Activated CD8-positive, alpha-beta memory T cell treated with anti-CD3 and anti-CD28 coated beads for 24 hours (primary cell): ENCODE measurements at regions not wholly inside any gene's neighbourhood (a gene's known extent, or its start where the extent isn't known, plus 50 kb on each side); places are given as distances from the start of the nearest gene placed in this dataset.
"Not testable (repeated sequence)": the region's sequence is repeated elsewhere in the genome, so short reads cannot be mapped to it uniquely, and the experiment has no call there.

Source experiments
- DNase-seq: peaks from one replicate; pipeline ENCODE4 v3.0.0-alpha.2; 2020

DNA sequence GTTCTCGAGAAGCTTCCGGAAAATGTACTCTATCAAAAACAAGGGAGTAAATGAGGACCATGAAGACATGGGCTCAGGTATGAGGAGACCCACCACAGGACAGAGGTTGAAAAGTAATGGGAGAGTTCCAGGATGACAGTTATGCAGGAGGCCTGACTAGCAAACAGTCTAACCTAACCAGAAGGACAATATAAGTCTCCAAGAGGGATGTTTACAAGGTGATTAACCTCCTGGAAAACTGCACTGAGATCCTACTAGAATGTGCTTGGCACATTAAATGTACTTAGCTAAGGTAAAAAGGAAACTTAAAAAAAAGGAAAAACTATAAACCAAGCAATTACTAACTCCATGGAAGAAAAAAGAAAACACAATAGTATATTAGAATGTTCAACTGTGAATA is 258.3 kb downstream of the KLF5 start:
- DNase-seq, result no peak

DNA sequence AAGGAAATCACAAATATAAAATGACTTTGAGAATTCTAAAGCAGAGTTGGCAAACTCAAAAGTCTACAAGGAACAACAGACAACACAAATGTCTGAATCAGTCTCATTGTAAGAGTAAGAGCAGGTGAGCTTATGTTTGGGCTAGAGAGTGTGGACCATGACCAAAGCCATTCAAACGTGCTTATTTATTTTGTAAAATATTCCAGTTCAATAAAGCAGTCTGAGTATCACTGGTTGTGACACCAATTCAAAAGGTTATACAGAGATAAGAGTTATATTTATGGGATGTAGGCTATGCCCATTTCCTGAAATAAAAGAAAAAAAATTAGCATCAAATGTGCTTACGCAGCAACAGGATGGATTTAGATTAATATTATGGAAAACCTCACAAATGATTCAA is 251.6 kb downstream of the KLF5 start:
- DNase-seq, result no peak

DNA sequence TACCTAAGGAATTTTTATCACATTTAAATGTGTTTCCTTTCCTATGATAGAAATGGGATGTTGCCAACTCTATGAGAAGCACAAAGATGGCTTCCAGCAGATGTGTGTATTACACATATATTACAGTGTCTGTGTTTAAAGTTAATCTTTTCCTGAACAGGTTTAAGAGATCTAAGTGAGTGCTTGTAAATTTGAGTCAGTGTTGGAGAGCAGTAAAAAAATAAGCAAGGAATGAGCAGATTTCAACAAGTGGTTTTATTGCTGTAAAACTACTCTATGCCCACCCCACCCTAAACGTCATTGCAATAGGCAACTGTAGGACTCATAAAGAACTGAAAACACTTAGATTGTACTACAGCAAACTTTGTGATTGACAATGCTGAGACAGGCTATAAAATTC is 248.7 kb downstream of the KLF5 start:
- DNase-seq, result no peak

DNA sequence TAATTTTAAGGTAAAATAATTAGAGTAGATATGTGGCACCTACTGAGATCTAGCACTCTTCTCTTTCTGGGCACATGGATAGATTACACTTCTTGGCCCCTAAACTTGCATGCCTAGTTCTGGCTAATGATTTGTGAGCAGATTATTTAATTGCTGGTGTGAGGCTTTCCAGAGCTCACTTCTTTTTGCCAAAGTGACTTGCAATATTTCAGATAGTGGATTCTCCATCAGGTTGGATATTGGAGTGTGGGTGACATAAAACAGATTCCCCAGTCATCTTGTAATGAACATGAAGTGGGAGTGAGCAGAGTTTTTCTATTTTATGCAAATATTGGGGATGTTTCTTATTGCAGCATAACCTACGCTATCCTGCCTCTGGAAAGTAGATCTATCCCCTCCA is 247.9 kb downstream of the KLF5 start:
- DNase-seq, result no peak

DNA sequence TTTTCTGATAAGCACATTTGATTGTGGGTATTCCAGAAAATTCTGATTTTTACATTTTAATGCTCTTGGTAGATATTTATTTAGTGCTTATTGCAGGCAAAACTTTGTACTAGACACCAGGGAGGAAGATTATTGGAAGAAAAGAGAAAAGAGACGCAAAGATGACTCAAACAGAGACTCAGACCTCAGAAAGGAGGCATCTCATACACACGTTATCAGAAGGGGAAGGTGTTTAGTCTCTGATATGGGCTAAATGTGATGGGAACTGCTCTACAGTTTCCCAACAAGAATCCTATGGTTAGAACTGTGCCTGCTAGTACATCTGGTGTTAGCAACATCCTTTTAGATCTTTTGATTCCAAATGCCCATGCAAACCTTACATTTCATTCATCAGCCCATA is 245.6 kb downstream of the KLF5 start:
- no peak for DNase-seq

DNA sequence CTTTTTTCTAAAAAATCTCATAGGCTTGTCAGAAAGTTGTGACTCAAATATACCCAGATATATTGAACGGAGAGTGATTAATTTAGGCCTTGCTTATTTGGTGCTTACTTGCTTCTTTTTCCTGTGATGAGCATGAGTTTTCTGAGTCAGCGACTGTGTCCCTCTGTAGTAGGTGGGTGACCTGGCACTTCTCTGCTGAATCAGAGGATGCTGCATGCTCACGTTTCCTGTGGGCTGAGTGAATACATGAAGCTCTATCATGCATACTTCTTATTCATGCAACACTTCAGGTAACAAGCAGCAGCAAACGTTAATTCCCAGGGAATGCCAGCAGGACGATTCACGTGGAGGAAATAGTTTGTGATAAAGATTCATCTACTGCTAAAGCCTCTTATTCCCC is 245.0 kb downstream of the KLF5 start:
- DNase-seq, result no peak

DNA sequence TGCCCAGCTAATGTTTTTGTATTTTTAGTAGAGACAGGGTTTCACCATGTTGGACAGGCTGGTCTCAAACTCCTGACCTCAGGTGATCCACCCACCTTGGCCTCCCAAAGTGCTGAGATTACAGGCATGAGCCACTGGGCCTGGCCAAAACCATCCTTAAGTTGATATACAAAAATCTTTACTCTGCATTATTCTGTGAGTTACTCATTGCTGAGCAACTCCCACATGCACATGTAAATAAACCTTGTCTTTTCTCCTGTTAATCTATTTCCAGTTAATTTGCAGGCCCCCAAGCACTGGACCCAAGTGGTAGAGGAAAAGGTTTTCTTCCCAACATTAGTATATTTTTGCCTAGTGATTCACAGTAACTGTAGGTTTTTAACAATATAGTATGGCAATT is 242.8 kb downstream of the KLF5 start:
- not testable (repeated sequence) for DNase-seq

DNA sequence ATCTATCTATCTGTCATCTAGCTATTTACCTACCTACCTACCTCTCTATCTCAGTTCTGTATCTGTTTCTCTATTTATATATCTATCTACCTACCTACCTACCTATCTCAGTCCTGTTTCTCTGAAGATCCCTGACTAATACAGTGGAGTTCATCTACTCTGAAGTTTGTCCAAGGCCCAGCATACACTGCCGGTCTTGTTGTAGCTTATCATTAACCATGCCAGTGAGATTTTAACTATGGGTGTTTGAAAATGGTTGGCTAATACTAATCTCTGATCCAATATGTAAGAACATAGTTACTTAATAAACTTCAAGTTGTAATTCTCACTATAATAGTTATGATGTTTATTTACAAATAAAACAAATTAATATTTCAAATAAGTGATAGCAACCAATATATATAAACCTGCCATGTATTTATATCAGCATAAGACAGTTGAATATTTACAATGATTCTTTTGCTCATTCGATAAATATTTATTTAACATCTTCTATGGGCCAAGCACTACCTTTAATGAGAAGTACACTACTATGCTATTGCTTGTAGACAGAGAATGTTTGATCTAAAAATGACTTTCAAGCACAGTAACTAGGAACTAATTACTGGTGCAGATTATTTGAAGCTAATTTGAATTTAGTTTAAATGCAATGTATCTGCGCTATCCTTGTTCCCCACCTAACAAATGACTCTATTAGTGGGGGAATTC is 242.1 kb downstream of the KLF5 start:
- no peak for DNase-seq

DNA sequence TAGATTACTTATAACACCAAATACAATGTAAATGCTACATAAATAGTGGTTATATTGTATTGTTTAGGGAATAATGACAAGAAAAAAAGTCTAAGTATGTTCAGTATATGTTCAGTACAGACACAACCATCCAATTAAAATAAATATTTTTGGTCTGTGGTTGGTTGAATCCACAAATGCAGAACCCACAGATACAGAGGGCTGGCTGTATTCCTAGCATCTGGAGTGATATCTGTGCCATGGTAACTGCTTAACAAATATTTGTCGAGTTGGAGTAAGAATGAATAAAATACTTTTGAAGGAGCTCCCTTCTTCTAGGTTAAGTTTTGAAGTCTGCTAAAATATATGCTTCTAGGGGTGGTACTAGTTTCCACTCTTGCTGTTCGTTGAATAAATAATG is 241.0 kb downstream of the KLF5 start:
- DNase-seq, result no peak

DNA sequence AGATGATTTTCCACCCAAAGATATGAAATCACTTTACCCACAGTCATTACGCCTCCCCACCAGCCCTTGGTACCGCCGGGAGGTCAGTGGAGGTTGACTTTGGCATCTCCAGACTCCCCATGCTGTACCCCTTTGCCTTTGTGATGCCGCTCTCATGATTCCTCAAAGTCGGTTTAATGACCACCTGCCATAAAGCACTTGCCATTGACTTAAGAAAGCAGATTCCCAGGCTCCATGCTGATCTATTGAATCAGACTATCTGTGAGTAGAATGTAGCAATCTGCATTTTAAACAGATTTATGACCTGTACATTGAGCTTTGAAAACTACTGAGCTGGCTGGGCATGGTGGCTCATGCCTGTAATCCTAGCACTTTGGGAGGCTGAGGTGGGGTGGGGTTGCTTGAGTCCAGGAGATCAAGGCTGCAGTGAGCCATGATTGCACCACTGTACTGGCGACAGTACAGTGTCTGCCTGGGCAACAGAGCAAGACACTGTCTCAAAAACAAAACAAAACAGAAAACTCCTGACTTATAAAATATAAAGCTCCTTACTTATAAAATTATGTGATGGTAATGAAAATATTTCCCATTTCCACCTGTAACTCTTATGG is 235.2 kb downstream of the KLF5 start:
- DNase-seq, result no peak

DNA sequence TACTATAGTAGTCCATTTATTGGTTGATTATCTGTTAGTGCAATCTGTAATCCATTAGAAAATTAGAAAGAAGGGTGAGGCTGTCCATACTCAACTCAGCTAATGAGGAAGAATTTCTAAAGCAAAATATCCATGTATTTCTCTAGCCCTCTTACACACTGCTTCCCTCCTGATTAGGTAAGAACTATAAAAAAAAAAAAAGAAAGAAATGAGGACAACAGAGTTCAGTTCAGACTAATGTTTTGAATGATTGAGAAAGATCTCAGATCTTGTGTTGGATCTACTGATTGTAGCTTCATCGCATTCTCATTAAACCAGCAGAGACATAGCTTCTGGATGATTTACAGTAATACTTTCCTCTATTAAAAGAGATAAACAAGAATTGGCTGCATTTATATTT is 233.3 kb downstream of the KLF5 start:
- no peak for DNase-seq

DNA sequence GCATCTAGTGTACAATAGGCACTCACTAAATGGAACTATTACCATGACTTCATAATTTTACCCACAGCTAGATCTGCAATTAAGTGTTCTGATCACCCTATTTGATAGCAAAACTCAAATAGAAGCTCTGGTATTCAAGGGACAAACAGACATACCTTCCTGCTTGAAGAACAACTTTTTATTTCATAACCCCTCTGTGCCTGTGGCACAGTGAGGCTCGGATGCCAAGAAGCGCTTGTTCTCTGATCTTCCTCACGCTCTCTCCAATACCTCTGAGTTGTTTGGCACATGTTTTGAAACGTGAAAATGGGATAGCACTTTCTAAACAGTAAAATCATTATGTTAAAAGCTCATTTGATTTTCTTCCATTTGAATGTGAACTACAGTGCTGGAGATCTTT is 232.0 kb downstream of the KLF5 start:
- no peak for DNase-seq

DNA sequence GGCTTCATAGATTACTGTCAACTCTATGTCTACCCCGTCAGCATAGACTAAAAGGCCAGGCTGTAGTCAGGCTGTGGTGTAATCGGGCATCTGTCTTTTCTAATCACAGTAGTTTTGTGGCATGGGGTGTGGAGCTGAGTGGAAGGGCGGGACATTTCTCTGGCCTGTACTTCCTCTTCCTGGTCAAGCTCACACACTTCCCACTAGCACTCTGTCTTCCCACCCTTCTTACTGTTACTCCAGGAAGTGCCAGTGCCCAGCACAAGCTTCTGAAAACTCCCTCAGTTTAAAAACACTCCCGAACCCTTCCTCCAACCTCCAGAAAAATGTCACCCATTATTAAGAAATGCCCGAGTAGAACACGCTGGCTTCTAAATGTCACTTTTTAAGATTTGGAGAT is 229.8 kb downstream of the KLF5 start:
- DNase-seq, result no peak

DNA sequence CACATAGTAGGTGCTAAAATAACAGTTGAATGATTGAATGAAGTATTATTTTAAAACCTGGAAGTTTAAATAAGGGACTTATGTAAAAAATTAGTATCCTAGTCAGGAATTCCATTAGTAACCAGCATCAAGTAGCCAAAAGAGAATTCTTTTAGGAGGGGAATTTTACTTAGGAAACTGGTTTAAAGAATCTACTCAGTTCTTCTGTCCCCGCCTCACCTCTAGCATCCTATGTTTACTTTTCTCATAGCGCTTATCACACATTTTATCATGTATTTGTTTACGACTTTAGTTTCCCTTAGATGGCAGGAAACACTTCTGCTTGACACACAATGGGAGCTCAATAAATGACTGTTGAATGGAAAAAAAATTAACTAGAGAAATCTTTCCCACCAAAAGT is 229.0 kb downstream of the KLF5 start:
- DNase-seq, result no peak

DNA sequence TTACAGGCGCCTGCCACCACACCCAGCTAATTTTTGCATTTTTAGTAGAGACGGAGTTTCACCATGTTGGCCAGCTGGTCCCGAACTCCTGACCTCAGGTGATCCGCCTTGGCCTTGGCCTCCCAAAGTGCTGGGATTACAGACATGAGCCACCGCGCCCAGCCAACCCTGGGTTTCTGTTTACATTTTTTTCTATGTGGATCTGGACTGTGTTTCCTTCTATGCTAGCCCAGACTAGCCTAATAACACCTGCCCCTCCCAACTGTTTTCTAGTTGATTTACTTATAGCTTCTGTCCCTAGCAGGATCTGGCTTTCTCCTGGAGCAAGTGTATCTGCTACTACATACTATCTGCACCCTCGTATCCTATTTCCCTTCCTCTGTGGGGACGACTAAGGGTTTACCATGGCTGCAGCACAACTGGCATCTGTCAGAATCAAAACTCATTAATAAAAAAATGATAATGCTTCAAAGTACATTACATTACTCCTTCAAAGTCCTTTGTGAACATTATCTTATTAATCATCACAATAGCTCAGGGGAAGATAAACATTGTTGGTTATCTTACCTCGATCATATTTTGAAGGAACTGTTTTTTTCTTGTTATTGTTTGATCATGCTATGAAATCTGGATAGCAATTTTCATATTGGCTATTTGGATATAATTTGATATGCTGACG is 228.3 kb downstream of the KLF5 start:
- DNase-seq, result no peak

DNA sequence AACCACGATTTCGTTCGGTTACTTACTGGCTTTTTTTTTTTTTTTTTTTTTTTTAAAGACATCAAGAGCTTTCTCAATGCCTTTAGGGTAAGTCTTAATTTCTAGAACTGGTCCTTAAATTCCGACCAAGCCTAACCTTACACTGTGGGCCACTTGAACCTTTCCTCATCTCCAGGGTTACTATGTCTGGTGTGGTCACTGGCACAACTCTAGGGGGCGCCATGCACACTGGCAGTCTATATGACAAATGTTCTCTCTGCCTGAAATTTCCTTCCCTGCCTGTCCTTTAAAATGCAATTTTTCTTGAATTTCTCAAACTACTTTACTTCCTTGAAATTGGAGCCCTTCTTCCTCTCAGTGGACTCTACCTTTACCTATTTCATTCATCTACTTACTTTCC is 227.4 kb downstream of the KLF5 start:
- DNase-seq, result no peak

DNA sequence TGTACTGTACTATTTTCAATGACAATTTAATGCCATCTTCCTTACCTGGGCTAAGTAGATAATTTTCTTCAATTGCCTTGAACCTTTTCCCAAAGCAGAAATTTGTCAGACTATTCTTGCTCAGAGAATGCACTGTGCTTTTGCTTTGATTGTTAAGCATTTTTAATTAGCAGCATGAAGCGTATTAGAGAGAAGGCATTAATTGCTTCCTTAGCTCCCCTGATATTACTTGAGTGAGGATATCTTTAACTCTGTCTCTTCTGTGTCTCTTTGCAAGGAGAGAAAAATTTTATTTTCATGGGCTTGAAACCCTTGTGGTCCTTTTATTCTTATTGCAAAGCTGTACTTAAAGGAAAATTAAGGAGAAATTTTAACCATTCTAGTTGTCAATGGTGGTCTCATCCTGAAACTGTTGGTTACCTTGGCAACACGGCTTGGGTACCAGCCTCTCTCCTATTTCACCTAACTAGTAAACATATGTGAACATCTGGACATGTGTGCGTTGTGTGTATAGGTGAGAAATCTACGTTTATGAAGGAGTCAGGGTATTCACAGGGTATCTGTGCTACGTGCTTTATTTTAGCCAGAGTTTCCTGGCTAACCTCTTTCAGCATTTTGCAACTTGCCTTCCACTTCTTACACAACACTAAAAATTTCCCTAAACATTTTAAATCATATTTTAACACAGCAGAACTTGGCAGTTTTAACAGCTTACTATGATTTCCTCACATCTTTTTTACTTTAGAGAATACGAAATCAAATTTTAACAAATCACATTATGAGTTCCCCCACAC is 225.5 kb downstream of the KLF5 start:
- DNase-seq, result no peak

DNA sequence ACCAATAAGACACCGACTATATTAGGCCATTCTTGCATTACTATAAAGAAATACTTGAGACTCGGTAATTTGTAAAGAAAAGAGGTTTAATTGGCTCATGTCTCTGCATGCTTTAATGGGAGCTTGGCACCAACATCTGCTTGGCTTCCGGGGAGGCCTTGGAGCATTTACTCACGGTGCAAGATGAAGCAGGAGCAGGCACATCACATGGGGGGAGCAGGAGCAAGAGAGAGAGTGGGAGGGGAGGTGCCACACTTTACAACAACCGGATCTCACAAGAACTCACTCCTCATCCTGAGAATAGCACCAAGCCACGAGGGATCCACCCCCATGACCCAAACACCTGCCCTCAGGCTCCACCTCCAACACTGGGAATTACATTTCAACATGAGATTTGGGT is 224.8 kb downstream of the KLF5 start:
- no peak for DNase-seq

DNA sequence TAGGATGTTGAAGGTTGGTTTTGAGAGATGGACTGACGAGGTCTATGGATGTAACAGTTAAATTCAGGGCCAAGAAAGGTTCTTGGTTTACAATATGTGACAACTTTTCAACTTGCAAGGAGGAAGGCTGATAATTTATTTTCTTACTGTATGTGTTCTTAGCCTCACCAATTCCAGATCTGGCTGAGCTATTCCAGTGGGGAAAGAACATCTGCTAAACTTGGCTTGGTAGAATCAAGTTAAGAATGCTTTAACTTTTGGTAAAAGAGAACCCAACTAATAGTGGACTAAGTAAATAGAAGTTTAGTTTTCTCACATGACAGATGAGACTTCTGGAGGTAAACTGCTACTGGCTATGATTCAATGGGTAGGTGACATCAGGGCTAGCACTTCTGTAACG is 222.9 kb downstream of the KLF5 start:
- DNase-seq, result no peak

DNA sequence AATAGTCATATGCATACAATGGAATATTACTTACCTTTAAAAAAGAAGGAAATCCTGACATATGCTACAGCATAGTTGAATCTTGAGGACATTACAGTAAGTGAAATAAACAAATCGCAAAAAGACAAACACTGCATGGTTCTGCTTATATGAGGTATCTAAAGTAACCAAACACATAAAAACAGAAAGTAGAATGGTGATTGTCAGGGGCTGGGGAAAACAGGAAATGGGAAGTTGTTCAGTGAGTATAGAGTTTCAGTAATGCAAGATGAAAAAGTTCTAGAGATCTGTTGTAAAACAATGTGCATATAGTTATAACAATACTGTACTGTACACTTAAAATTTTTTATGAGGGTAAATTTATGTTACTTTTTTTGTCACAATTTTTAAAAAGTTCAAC is 219.4 kb downstream of the KLF5 start:
- no peak for DNase-seq

DNA sequence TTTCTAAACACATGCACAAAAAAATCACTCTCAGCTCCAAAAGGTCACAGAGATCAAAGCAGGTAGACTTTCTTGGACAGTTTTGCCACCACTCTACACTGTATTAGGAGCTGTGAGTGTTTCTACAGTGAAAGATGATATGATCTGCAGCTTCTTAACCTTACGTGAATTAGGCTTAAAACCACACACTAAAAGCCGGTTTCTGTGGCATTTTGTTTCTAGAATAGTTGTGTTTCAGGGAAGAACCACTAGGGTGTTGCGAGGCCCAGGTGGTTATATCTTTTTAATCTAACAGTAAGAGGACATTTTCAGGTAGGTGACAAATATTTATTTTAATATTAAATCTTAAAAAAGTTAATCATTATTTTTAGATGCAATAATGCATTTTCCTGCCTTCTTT is 216.4 kb downstream of the KLF5 start:
- no peak for DNase-seq

DNA sequence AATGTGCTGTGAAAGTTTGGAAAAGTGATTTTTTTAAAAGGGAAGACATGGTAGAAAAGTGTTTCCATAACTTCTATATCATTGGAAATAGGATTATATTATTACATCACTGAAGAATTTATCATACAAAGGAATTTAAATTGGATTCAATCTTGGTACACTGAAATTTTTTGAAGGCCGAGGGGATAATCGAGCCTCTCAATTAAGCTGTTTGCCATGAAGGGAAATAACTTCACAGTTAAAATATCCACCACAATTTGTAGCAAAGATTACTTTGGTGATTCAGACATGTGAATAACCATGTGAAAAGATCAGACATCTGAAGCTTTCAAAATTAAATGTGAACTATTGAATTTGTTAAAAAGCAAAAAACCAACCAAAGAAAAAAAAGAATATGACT is 215.3 kb downstream of the KLF5 start:
- DNase-seq, result no peak

DNA sequence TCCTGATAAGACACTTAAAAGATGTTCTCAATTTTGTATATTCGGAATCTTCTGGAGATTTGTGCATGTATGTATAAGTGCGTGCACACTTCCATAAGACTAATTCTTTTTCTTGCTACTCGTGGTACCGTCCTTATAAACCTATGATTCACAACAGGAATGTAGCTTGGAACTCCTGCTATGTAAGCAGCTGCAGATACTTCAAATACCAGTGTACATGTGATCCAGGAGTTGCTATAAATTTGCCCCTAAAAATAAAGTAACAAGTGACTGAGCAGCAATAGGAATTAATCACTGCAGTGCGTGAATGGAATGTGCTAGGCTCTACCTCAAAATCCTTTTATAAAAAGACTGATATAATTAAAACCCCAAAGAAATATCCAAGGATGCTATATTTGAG is 214.9 kb downstream of the KLF5 start:
- no peak for DNase-seq

DNA sequence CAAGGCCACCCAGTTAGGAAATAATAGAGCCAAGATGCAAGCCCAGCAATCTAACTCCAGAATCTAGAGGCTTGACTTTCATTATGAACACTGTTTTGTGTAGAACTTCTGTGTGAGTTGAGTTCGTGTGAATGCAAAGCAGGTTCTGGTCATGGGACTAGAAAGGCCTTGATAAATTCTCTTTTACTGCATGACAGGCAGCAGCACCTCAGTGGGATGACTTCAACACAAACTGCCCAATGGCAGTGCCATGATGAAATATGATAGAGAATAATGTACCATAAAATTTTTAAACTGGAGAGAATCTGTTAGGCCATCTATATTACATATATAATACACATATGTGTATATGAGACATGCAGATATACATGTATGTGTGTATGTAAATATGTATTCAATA is 214.5 kb downstream of the KLF5 start:
- no peak for DNase-seq
